Neuronal stem cell (in vitro differentiated cells): ENCODE measurements at regions not wholly inside any gene's neighbourhood (a gene's known extent, or its start where the extent isn't known, plus 50 kb on each side); places are given as distances from the start of the nearest gene placed in this dataset.
A peak's percentile ranks its signal among the peaks of the same experiment; 100 is the strongest.

Experiments
- DNase-seq: peaks from one replicate; pipeline ENCODE4 v3.0.0-alpha.2; 2013; ENCODE audit warnings: low spot score
- H2AFZ ChIP-seq: one replicate; pipeline ENCODE4 v1.6.1; 2013; ENCODE audit warnings: mild to moderate bottlenecking, low read length, inconsistent platforms
- H2AK5ac ChIP-seq: 2 replicates; pipeline ENCODE4 v1.6.1; 2013; ENCODE audit warnings: low read depth, mild to moderate bottlenecking, inconsistent platforms, low read length, moderate library complexity, mixed read lengths
- H2BK120ac ChIP-seq: 2 replicates; pipeline ENCODE4 v1.6.1; 2013; ENCODE audit warnings: low read depth, mild to moderate bottlenecking, inconsistent platforms, low read length, moderate library complexity, mixed read lengths
- H2BK12ac ChIP-seq: one replicate; pipeline ENCODE4 v1.6.1; 2013; ENCODE audit warnings: low read length, inconsistent platforms
- H2BK15ac ChIP-seq: 2 replicates; pipeline ENCODE4 v1.6.1; 2013; ENCODE audit warnings: mild to moderate bottlenecking, low read length, inconsistent platforms, mixed read lengths
- H2BK5ac ChIP-seq: one replicate; pipeline ENCODE4 v1.6.1; 2013; ENCODE audit warnings: inconsistent platforms, mild to moderate bottlenecking, low read length, moderate library complexity
- H3K14ac ChIP-seq: one replicate; pipeline ENCODE4 v1.6.1; 2013; ENCODE audit warnings: low read length, inconsistent platforms
- H3K18ac ChIP-seq: 2 replicates; pipeline ENCODE4 v1.6.1; 2013; ENCODE audit warnings: low read length, inconsistent platforms
- H3K23ac ChIP-seq: 2 replicates; pipeline ENCODE4 v1.6.1; 2013; ENCODE audit warnings: low read depth, mild to moderate bottlenecking, mixed read lengths, low read length, inconsistent platforms; ENCODE audit not compliant: poor library complexity
- H3K27ac ChIP-seq: replicated peaks from 3 replicates; pipeline ENCODE4 v1.5.1; 2013; ENCODE audit warnings: low read length, inconsistent platforms
- H3K27me3 ChIP-seq, 3 experiments: 2 replicates each; pipeline ENCODE4 v1.6.1; 2013; ENCODE audit warnings: low read length in 3 of 3, mild to moderate bottlenecking in 2 of 3, inconsistent platforms in 1 of 3, low read depth in 1 of 3, mixed read lengths in 1 of 3, moderate library complexity in 1 of 3; ENCODE audit not compliant: control insufficient read depth in 3 of 3, insufficient read depth in 3 of 3
- H3K36me3 ChIP-seq, 2 donors: replicated peaks in 1 of 2; 2 replicates each; pipeline ENCODE4 v1.6.1; 2013; ENCODE audit warnings: low read length in 2 of 2; ENCODE audit not compliant: control insufficient read depth in 2 of 2, insufficient read depth in 2 of 2
- H3K4ac ChIP-seq: 2 replicates; pipeline ENCODE4 v1.6.1; 2013; ENCODE audit warnings: inconsistent platforms, mild to moderate bottlenecking, low read length, moderate library complexity
- H3K4me1 ChIP-seq, 2 donors: 1 replicate in 1 of 2; 2 replicates in 1 of 2; pipeline ENCODE4 v1.6.1; 2013; ENCODE audit warnings: low read length in 2 of 2, low read depth in 1 of 2; ENCODE audit not compliant: control insufficient read depth in 2 of 2, insufficient read depth in 1 of 2
- H3K4me2 ChIP-seq: one replicate; pipeline ENCODE4 v1.6.1; 2013; ENCODE audit warnings: mild to moderate bottlenecking, low read length, inconsistent platforms; ENCODE audit not compliant: insufficient read depth, poor library complexity, severe bottlenecking
- H3K4me3 ChIP-seq, 2 donors: 2 replicates each; pipeline ENCODE4 v1.5.1; 2013; ENCODE audit warnings: low read length in 2 of 2, mild to moderate bottlenecking in 2 of 2, inconsistent platforms in 1 of 2, moderate library complexity in 1 of 2
- H3K79me1 ChIP-seq: one replicate; pipeline ENCODE4 v1.6.1; 2013; ENCODE audit warnings: low read depth, mild to moderate bottlenecking, inconsistent platforms, low read length, moderate library complexity
- H3K9ac ChIP-seq: one replicate; pipeline ENCODE4 v1.6.1; 2013; ENCODE audit warnings: mild to moderate bottlenecking, low read depth, low read length, inconsistent platforms; ENCODE audit not compliant: poor library complexity
- H3K9me3 ChIP-seq, 2 donors: replicated peaks in 1 of 2; 2 replicates each; pipeline versions ENCODE3 to v1.6.1; 2013; ENCODE audit warnings: low read length in 2 of 2, mild to moderate bottlenecking in 2 of 2, inconsistent platforms in 1 of 2, low read depth in 1 of 2, mixed read lengths in 1 of 2, moderate library complexity in 1 of 2; ENCODE audit not compliant: control insufficient read depth in 2 of 2, insufficient read depth in 1 of 2
- H4K8ac ChIP-seq: one replicate; pipeline ENCODE4 v1.6.1; 2013; ENCODE audit warnings: low read depth, mild to moderate bottlenecking, inconsistent platforms, low read length, moderate library complexity
- H4K91ac ChIP-seq: one replicate; pipeline ENCODE4 v1.6.1; 2013; ENCODE audit warnings: low read length, low read depth, mild to moderate bottlenecking, inconsistent platforms; ENCODE audit not compliant: poor library complexity
- WGBS, 2 donors: extraction: QIAGEN DNeasy Blood & Tissue Kit; methylation state at CpG; one replicate each; pipeline ENCODE4 v1.1.7; 2013; ENCODE audit warnings: missing lambda C conversion rate in 2 of 2, mixed read lengths in 1 of 2; ENCODE audit not compliant: insufficient read length in 2 of 2, insufficient replicate concordance in 1 of 2; ENCODE audit errors: extremely low coverage in 2 of 2; 5-methylcytosine and 5-hydroxymethylcytosine counted together

- H2BK12ac ChIP-seq, result no peak overlapping the region
- no peak overlapping the region for H2BK15ac ChIP-seq
- no peaks in the 10 kb centered on the region for H3K79me1 ChIP-seq
- no peaks in the 10 kb centered on the region for H3K9me3 ChIP-seq
- H4K91ac ChIP-seq, result no peak overlapping the region
- H3K18ac ChIP-seq, result no peak overlapping the region
- no peak for DNase-seq
- H2BK120ac ChIP-seq, result no peak overlapping the region
- no peak overlapping the region for H3K4me2 ChIP-seq
- peak overlapping the region; percentile 62 for H2AFZ ChIP-seq
- no peak overlapping the region for H4K8ac ChIP-seq
- no peak overlapping the region for H3K14ac ChIP-seq
- H3K4ac ChIP-seq, result no peak overlapping the region
- H3K4me3 ChIP-seq, result no peak overlapping the region
- H2AK5ac ChIP-seq, result no peak overlapping the region
- H3K9ac ChIP-seq, result no peak overlapping the region
- H3K4me1 ChIP-seq, result peaks cover 0 to 2% of the 10 kb centered on the region in 2 donors
- no peak overlapping the region for H3K23ac ChIP-seq
- H3K27me3 ChIP-seq, result no peaks in the 10 kb centered on the region
- H2BK5ac ChIP-seq, result no peak overlapping the region
- H3K27ac ChIP-seq, result no peak overlapping the region
- H3K36me3 ChIP-seq, result no peaks in the 10 kb centered on the region
These were observed 758.3 kb upstream of the PCDH20 start for GRCh38 chr13:62173958-62174357.

GRCh38 chr13:62171697-62172096 lies 756.0 kb upstream of the PCDH20 start:
- no peak overlapping the region for H3K9ac ChIP-seq
- H3K4ac ChIP-seq, result no peak overlapping the region
- no peak overlapping the region for H2BK120ac ChIP-seq
- H4K91ac ChIP-seq, result no peak overlapping the region
- H3K4me3 ChIP-seq, result no peak overlapping the region
- H2BK5ac ChIP-seq, result no peak overlapping the region
- WGBS, 2 donors, result no CpG with 5 or more reads among the region's 2 CpGs
- no peak overlapping the region for H2BK12ac ChIP-seq
- H3K27ac ChIP-seq, result no peak overlapping the region
- no peaks in the 10 kb centered on the region for H3K79me1 ChIP-seq
- peaks cover 0 to 2% of the 10 kb centered on the region in 2 donors for H3K4me1 ChIP-seq
- no peak overlapping the region for H4K8ac ChIP-seq
- no peak overlapping the region for H3K18ac ChIP-seq
- H3K36me3 ChIP-seq, result no peaks in the 10 kb centered on the region
- H3K9me3 ChIP-seq, result no peaks in the 10 kb centered on the region
- H3K27me3 ChIP-seq, result no peaks in the 10 kb centered on the region
- H3K14ac ChIP-seq, result no peak overlapping the region
- no peak overlapping the region for H2BK15ac ChIP-seq
- no peak for DNase-seq
- H3K4me2 ChIP-seq, result no peak overlapping the region
- no peak overlapping the region for H2AFZ ChIP-seq
- no peak overlapping the region for H3K23ac ChIP-seq
- H2AK5ac ChIP-seq, result no peak overlapping the region

GRCh38 chr13:62168891-62169290 lies 753.2 kb upstream of the PCDH20 start:
- no peaks in the 10 kb centered on the region for H3K79me1 ChIP-seq
- H2BK120ac ChIP-seq, result no peak overlapping the region
- no peak overlapping the region for H2BK12ac ChIP-seq
- DNase-seq, result no peak
- no CpG with 5 or more reads among the region's 13 CpGs for WGBS, 2 donors
- H3K14ac ChIP-seq, result no peak overlapping the region
- H2AK5ac ChIP-seq, result no peak overlapping the region
- peak overlapping the region; percentile 29 for H4K8ac ChIP-seq
- peak overlapping the region; percentile 35 for H2AFZ ChIP-seq
- H4K91ac ChIP-seq, result no peak overlapping the region
- H3K23ac ChIP-seq, result no peak overlapping the region
- no peak overlapping the region for H2BK15ac ChIP-seq
- no peaks in the 10 kb centered on the region for H3K27me3 ChIP-seq
- no peak overlapping the region for H3K27ac ChIP-seq
- H2BK5ac ChIP-seq, result no peak overlapping the region
- H3K4me1 ChIP-seq, result peaks cover 0 to under 1% of the 10 kb centered on the region in 2 donors
- H3K4me2 ChIP-seq, result no peak overlapping the region
- H3K36me3 ChIP-seq, result no peaks in the 10 kb centered on the region
- H3K18ac ChIP-seq, result peak overlapping the region; percentile 60
- no peak overlapping the region for H3K9ac ChIP-seq
- H3K9me3 ChIP-seq, result no peaks in the 10 kb centered on the region
- no peak overlapping the region for H3K4ac ChIP-seq
- H3K4me3 ChIP-seq, result no peak overlapping the region

GRCh38 chr13:62167650-62168172 lies 752.1 kb upstream of the PCDH20 start:
- no CpG with 5 or more reads among the region's 12 CpGs for WGBS, 2 donors
- Histone ChIP-seq H3K18ac (peak overlapping the region; percentile 71), H3K9me3 (no peaks in the 10 kb centered on the region), H3K4me3 (no peak overlapping the region), H3K27me3 (no peaks in the 10 kb centered on the region), H3K23ac (peak overlapping the region; percentile 65), H3K36me3 (no peaks in the 10 kb centered on the region), H2BK5ac (no peak overlapping the region), H2AFZ (no peak overlapping the region), H3K79me1 (no peaks in the 10 kb centered on the region), H3K4me1 (no peaks in the 10 kb centered on the region), H2BK120ac (no peak overlapping the region), H2AK5ac (no peak overlapping the region), H3K4me2 (no peak overlapping the region), H3K27ac (no peak overlapping the region), H4K8ac (no peak overlapping the region), H3K9ac (no peak overlapping the region), H4K91ac (peak overlapping the region; percentile 7), H3K14ac (no peak overlapping the region), H2BK12ac (peak overlapping the region; percentile 63), H2BK15ac (no peak overlapping the region), H3K4ac (peak overlapping the region; percentile 66)
- DNase-seq, result no peak
